T-helper 2 cell treated with Interferon-gamma antibody and Interleukin-4, amounts not matched to agents 100 ng/mL and 5 ng/mL, for 36 hours (primary cell): ENCODE measurements at regions not wholly inside any gene's neighbourhood (a gene's known extent, or its start where the extent isn't known, plus 50 kb on each side); places are given as distances from the start of the nearest gene placed in this dataset.
"Not testable (repeated sequence)": the region's sequence is repeated elsewhere in the genome, so short reads cannot be mapped to it uniquely, and the experiment has no call there.

Experiments
- intact Hi-C: fragments of 100-400 bp; cut with micrococcal nuclease; formaldehyde crosslinking; loops from one replicate; pipeline ENCODE4 v1.15.1; 2023

DNA sequence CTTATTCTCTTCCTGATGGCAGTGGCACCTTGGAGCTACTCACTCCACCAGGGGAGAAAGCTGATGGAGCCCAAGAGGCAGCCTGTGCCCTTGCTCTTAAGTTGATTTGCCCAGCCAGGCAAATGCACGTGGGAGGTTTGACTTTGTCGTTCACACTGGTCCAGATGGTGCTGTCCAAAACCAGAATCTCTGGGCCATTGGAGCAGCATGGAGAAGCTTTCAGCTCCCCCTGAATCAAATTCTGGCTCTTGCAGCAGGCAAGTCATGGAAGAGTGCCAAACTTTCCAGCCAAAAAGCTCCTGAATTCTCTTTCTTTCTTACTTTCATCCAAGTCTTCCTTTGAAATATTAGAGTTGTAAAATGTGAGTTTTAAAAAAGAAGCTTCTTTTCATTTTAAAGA lies 970.4 kb downstream of the RPA4 start:
- intact Hi-C loops = no loop called here

DNA sequence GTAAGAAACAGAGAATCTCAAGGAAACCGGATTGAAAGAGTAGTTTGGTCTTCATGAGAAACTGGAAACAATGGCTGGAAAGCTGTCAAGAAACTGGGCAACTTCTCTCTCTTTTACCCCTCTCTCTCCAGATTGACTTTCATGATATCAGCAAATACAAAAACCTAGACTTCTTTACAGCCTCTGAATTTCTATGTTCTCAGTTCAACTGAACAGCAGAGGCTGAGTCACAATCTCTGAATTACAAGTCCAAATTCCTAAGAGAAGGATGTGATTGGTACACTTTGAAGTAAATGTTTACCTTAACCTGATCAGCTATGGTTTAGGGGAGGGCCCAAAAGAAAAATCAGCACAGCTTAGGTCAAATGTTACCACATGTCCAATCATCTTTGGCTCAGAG lies 974.9 kb downstream of the RPA4 start:
- intact Hi-C loops = no loop called here

DNA sequence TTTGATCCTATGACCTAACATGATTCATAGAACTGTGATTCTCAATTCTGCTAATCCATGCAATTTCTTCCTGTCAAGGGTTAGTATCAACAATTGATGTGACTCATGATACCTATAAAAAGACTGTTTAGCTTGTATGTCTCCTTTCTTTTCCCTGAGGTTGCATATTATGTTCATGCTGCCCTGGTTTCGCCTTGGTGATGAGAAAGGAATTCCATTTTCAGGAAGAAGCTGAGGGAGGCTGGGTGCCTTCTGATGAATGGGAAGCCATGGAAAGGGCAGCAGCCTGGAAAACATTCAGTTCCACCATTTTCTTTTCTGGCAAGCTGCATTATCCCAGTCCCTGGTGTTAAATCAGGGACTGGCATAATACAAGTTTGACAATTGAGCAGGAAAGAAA lies 976.5 kb downstream of the RPA4 start:
- intact Hi-C loops = no loop called here

DNA sequence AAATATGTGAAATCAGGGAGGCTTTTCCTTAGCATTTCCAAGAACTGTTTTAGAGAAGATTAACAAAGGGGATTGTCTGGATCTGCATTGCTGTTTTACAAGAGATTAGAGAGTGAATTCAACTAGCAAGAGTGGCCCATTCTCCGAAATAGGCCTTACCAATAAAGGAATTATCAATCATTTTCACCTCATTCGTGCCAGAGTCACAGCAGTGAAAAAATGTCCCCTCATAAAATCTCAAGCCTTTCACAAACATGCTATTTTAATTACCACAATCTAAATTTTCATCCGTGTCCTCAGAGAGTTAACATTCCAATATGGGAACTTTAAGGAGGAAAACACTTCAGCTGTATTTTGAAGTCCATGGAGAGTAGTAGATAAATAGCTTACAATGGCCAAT lies 979.6 kb downstream of the RPA4 start:
- intact Hi-C loops = no loop called here

DNA sequence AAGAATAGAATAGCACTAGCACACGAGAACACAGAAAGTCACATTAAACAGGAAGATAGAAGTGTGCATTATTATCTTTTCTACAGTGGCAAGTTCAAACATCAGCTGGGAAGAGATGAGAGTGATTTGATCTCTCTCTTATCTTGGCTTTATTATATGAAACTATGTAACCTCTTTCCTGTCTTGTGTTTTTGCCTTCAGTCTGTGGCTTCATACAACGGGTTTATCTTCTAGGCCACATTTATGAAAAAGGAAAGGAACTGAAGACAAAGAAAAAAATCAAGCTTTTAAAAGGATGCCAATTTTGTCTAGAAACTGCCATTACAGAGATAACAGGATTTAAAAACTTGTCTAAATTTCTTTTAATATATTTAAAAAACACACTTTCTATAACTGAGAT lies 983.6 kb downstream of the RPA4 start:
- intact Hi-C loops = no loop called here

DNA sequence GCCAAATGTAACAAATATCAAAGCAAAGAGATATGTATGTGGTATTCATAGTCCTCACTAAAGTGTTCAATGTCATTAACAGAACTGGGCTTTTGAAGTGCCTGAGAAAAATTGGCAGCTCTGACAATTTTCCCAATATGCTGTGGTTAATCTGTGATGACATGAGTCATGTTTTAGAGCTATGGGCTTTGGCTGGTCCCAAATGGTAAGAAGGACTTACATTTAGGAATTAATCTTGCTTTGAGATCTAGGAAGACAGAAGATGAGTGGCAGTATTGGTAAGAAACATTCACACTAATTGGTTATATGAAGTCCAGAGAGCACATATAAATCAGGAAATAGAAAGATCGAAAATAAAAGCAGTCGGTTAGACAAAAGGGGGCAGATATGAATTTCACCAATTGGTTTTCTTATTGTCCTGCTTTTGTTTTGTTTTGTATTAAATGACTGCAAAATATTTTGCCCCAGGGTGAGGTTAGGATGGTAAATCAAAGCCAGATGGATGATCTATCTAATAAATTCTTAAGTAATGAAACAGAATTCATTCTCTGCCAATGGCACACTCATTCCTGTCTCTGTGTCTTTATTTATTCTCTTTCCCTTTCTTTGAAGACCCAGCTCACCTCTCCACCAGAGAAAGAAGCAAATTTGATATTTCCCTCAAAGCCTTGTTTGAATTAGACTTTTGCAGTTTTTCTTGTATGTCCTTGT lies 993.1 kb downstream of the RPA4 start:
- intact Hi-C loops = no loop called here

DNA sequence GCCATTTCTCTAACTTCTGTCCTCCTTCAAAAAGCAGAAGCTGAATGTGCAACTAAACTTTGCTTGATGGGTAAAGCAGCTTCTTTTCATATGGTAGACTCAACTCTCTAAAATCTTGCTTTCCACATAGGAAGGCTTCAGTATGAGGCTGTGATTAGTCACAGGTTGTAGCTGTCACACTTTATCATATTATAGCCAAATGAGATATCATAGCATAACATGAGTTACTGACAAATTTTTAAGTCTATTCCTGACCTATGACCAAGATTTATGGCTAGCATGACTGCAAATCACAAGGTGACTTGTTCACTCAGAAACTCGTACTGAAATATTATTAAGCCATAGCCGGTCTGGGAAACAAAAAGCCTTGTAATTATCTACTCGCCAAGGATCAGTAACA lies 998.6 kb downstream of the RPA4 start:
- intact Hi-C loops = no loop called here

DNA sequence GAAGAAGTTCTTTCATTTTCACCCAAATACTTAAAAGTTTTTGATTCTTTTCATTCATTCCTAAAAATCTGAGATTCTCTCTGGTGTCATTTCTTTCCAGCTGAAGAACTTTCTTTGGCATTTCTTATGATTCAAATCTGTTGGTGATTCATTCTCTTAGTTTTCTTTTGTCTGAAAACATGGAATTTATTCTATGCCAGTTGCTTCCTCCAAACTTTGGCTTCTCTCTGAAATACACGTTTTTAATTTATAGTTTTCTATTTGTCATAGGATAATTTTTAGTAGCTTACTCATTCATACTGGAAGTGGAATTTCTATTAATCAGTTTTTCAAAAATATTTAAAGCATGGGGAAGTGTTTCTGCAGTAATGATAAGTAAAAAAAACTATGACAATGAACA lies 1012.0 kb downstream of the RPA4 start:
- intact Hi-C loops = no loop called here

DNA sequence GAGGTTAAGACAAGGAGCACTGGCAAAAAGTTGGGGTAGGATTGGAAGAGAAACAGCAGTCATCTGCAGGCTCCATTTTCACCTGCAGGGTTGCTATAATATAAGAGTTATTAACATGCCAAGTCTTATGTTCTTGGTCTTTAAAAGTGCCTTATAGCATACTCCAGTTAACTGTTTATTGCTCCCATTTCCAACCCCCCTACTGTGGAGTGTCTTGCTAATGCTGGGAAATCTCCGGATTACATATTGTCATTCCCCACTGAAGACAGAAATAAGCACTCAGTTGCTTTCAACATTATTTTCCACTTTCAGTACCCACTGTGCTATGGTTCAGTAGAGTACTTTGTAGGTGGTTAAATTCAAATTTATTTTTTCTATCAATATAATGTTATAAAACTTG lies 1014.3 kb downstream of the RPA4 start:
- intact Hi-C loops = no loop called here

DNA sequence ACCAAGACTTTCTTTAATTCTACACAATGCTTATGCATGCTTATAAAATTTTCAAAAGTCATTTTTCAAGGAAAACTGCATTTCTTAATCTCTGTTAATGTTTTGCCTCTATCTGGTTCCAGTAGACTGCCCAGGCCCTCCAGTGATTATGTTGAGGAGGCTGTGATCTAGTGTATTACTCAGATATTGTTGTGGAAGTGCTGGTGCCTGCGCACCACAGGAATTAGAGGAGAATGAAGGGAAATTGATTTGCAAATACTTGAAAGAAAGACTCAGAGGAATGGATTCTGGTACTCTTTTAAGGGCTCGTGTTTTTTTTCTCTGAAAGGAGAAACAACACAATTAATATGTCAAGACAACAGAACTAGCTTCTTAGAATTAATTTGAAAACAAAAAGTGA lies 1015.1 kb downstream of the RPA4 start:
- intact Hi-C loops = no loop called here

DNA sequence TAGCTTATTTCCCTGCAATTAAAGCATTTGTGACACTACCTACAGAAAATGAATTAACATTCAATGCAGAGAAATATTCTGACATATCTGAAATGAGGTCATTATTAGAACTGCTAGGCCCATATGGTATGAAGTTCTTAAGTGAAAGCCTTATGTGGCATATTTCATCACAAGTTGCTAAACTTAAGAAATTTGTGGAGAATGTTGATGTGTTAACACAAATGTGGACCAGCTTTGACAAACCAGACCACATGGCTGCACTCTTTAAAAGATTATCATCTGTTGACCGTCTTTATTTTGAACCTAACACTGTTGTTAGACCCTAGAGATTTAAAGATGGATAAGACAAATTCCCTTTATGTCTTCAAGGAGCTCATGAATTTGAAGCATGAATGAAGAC lies 1024.1 kb downstream of the RPA4 start:
- intact Hi-C loops = no loop called here

DNA sequence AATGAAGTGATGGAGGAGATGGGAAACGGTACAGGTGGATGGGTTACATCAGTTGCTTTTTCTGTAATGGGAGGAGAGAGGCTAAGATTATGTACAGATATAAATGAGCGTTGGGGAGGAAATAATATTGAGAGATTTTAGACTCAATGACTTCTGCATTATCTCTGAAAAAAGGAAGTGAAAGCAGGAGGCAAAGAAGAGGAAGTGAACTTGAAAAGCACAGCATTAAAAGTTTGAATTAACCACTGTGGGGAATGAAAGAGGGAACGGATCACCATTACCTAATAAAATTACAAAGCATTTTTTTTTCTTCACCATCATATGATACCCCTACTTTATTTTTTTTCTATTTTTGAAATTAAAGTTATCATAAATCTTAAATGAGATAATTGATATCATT lies 1025.5 kb downstream of the RPA4 start:
- intact Hi-C loops = no loop called here

DNA sequence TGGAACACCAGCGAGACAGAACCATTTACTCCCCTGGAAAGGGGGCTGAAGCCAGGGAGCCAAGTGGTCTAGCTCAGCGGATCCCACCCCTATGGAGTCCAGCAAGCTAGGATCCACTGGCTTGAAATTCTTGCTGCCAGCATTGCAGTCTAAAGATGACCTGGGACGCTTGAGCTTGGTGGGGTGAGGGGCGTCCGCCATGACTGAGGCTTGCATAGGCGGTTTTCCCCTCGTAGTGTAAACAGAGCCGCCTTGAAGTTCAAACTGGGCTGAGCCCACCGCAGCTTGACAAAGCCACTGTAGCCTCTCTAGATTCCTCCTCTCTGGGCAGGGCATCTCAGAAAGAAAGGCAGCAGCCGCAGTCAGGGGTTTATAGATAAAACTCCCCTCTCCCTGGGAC lies 1031.7 kb downstream of the RPA4 start:
- intact Hi-C loops = not testable (repeated sequence)

DNA sequence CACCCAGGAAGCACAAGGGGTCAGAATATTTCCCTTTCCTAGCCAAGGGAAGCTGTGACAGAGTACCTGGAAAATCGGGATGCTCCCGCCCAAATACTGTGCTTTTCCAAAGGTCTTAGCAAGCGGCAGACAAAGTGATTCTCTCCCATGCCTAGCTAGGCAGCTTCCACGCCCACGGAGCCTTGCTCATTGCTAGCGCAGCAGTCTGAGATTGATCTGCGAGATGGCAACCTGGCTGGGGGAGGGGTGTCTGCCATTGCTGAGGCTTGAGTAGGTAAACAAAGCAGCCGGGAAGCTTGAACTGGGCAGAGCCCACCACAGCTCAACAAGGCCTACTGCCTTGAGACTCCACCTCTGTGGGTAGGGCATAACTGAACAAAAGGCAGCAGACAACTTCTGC lies 1037.5 kb downstream of the RPA4 start:
- intact Hi-C loops = not testable (repeated sequence)

DNA sequence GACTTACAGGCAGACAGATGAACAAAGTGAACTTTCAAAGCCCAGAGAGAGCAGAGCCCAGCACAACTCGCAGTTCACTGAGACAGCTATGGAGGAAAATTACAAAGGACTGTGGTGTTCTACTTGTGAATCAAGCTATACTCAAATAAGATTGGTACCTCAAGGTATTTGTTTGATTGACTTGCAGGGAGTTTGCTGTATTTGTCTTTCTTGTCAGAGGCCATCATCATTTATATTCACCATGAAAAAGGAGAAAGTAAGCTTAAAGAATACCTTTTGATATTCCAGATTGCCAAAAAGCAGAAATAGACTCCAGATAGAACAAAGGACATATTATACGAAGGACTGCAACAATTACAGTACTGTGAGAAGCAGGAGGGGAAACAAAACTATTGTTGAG lies 1047.9 kb downstream of the RPA4 start:
- intact Hi-C loops = no loop called here

DNA sequence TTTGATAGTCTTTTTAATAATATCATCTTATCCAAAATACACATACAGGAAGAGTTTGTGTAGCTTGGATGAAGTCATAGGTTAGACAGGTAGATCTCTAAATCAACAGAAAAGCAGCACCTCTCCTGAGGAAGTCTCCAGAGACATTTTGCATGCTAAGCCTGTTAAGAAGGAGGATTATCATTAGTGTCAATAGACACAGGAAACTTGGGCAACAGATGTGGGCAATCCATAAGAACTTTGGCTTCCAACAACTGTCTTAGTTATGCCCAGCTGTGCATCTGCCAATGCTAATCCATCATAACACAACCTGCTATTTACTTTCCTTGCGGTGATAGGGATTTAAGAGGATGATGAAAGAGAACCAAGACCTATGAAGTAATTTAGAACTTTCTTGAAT lies 1052.6 kb downstream of the RPA4 start:
- intact Hi-C loops = no loop called here

DNA sequence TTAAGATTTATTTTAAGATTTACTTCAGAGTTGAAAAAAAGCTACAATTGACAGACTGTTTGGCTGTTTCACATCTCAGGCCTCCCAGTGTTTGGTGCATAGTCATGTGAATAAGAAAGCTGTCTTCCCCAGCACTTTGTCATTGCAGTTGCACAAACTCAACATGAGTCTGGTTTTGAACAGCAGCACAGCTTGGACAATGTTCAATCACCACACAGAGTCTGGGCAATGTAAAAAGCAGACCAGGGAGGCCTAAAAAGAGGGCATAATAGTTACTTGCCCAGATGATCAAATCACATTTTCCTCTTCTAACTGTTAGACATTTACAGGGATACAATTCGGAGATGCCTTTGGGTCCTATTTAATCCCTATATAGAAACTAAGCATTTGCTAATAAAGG lies 1055.0 kb downstream of the RPA4 start:
- intact Hi-C loops = no loop called here

DNA sequence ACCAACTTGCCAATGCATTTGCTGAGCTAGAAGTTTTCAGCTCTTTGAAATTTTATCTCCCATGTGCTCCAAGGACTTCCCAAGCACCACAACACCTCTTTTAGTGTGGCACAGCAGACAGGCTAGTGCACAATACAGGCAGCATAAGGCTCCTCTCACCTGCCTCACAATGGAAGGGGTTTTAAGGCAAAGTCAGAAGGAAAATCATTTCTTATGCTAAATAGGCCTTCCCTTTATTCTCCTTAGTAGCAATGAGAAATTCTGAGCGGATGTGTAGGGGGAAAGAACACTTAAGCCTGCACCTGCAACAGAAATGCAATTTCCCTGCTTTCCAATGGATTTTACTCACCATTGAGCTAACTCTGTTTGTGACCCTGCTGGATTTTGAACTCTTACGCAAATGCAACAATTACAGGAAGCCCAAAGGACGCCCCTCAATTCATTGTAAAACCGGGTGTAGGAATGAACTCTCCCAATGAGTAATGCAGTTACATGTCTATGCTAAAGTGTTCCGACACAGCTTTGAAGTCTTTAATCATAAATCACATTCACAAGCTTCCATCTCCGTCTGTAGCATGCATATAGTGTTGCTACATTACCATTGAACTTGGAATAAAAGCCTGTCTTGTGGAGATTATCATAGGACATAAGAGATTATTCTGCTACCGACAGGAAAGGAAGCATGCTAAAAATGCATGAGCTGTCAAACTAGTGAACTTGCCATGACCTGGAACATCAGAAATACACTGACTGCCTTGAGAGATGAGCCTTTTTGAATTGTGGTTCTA lies 1084.9 kb downstream of the RPA4 start:
- intact Hi-C loops = no loop called here

DNA sequence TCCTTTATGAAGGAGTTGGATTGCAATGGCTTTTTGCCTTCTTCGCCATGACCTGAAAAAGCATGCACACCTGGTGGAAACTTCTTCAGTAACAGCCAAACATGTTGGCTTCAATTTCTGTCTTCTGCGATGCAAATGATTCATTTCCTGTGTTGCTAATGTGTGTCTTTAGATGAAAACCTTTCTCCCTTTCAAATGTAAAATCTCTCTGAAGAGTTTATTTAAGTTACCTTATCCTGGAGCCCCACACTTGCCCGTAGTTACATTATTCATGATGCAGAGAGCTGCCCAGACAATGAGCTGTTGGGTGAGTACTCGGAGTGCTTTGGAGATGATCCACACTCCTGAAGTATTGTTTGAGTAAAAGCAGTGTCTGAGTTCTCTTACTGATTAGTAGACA lies 1100.9 kb downstream of the RPA4 start:
- intact Hi-C loops = no loop called here

DNA sequence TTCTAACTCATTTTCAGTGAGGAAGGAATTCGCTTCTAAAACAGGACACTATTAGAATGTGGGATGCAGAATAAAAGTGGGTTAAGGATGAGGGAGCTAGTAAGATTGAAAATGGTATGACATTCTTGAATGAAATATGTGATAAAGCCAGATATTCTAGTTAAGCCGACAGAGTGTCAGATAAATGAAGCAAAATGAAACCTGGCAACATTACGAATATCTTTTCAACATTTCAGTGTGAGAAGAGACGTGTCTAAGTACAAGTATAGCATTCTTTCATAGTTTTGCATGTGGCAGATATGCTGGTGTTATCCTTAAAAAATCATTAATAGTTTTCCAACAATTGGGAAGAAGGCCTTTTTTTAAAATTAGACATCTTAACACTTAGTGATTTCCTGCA lies 1101.4 kb downstream of the RPA4 start:
- intact Hi-C loops = no loop called here

DNA sequence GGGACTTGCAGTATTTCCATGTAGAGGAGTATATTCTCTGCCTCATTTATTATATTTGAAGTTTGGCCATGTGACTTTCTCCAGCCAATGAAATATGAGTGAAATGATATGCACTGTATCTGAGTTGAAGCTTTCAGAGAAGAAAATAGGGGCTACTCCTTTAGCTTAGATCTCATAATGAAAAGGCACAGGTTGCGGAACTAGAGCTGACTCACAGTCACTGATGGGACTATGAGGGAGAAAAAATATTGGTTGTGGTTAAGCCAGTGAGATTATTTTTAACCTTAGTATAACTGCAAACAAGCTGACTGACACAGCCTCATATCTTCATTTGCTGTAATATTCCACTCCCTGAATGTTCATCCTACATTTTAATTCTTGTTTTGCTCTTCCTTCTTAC lies 1104.3 kb downstream of the RPA4 start:
- intact Hi-C loops = no loop called here

DNA sequence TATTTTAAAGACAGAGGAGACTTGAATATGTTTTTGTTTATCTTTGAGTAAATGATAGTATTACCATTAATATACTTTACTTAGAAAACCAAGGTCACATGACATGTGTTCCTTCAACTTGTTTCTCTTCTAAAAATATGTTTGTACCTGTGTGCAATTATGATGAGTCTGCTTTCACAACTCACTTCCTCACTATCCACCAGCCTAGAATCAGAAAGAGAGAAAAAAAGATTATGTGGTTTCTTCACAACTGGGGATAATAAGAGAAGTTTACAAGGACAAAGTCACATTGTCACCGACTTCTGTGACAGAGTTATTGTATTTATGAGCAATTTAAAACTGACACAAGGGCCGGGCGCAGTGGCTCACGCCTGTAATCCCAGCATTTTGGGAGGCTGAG lies 1112.1 kb downstream of the RPA4 start:
- intact Hi-C loops = no loop called here

DNA sequence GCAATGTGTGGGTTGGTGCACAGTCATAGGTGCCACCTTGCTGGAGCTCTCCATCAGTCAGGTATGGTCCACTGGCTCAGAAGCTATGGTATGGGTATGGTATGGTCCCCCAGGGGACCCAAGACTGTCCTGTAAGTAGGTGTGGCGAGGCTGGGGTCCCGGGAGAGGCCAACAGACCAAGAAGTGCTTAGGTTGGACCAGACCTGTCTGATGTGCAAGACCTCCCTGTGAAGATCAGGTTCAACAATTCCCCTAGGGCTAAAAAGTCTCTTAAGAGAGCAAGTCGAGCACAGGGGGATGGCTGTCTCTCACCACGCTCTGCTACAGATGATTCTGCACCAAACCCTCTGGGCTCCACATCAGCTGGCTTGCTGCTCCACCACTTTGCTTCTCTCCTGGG lies 1145.0 kb downstream of the RPA4 start:
- intact Hi-C loops = no loop called here
